ENCODE measurements at regions not wholly inside any gene's neighbourhood (a gene's known extent, or its start where the extent isn't known, plus 50 kb on each side); places are given as distances from the start of the nearest gene placed in this dataset.

DNA sequence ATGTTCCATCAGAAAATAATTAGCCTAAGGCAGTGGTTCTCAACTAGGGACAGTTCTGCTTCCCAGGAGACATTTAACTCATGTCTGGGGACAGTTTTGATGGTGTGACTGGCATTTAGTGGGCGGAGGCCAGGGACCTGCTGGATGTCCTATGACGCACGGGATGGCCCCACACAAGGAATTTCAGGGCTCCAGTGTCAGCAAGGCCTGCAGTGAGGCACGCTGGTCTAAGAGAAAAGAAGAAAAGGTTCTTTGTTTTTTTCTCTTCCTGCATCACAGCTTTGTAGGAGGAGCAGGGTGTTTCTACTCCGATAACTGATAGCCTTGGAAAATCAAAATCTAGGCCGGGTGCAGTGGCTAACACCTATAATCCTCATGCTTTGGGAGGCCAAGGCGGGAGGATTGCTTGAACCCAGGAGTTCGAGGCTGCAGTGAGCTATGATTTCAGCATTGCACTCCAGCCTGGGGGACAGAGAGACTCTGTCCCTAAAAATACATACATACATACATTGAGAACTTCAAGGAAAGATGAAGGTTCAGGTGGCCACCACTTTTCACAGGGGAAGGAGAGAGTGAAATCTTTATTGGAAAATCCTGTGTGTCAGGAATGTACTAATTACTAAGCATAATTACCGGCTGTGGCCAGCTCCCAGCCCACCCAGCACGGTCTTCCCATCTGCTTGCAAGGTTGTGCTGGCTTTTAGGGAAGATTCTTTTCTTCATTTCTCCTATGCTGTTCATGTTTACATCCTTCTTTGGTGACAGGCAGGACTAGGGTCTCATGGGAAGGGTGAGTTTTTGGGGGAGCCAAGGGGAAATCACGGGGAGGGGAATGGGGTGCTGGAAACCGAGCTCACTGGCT lies 150.4 kb downstream of the ACTR3B start (continued):
- TF ChIP-seq, protein P1, sequence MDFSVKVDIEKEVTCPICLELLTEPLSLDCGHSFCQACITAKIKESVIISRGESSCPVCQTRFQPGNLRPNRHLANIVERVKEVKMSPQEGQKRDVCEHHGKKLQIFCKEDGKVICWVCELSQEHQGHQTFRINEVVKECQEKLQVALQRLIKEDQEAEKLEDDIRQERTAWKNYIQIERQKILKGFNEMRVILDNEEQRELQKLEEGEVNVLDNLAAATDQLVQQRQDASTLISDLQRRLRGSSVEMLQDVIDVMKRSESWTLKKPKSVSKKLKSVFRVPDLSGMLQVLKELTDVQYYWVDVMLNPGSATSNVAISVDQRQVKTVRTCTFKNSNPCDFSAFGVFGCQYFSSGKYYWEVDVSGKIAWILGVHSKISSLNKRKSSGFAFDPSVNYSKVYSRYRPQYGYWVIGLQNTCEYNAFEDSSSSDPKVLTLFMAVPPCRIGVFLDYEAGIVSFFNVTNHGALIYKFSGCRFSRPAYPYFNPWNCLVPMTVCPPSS (IDR thresholded peaks at IDR 0.05): no peak
- TF ChIP-seq CREB1 (IDR thresholded peaks at IDR 0.05) (peak; percentile 60; the same call in 1 of the 2 replicates), CREB1 (CRISPR knock-in tag; IDR thresholded peaks at IDR 0.05) (peak; percentile 69; the same call in 1 of the 2 replicates), KDM5B (CRISPR knock-in tag; IDR thresholded peaks at IDR 0.05; ENCODE audit: borderline replicate concordance) (no peak), ZNF841 (CRISPR knock-in tag; IDR thresholded peaks at IDR 0.05; ENCODE audit: borderline replicate concordance) (no peak), PHF20 (CRISPR knock-in tag; IDR thresholded peaks at IDR 0.05) (no peak), NFE2L2 (IDR thresholded peaks at IDR 0.05; ENCODE audit: low read length) (no peak), ZMAT3 (CRISPR knock-in tag; conservative IDR thresholded peaks at IDR 0.05) (no peak), PCBP1 (IDR thresholded peaks at IDR 0.05; ENCODE audit: borderline replicate concordance, low read depth, low read length) (no peak), ZNF703 (CRISPR knock-in tag; IDR thresholded peaks at IDR 0.05; ENCODE audit: borderline replicate concordance) (no peak), ZNF878 (CRISPR knock-in tag; IDR thresholded peaks at IDR 0.05) (no peak), ZNF558 (CRISPR knock-in tag; IDR thresholded peaks at IDR 0.05; ENCODE audit: borderline replicate concordance) (no peak), ZC3H13 (CRISPR knock-in tag; IDR thresholded peaks at IDR 0.05) (no peak), SMAD3 (CRISPR knock-in tag; IDR thresholded peaks at IDR 0.05) (no peak)
- TF ChIP-seq, protein P2, sequence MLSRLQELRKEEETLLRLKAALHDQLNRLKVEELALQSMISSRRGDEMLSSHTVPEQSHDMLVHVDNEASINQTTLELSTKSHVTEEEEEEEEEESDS (CRISPR knock-in tag; IDR thresholded peaks at IDR 0.05; ENCODE audit: borderline replicate concordance): no peak
- TF ChIP-seq, protein P3, sequence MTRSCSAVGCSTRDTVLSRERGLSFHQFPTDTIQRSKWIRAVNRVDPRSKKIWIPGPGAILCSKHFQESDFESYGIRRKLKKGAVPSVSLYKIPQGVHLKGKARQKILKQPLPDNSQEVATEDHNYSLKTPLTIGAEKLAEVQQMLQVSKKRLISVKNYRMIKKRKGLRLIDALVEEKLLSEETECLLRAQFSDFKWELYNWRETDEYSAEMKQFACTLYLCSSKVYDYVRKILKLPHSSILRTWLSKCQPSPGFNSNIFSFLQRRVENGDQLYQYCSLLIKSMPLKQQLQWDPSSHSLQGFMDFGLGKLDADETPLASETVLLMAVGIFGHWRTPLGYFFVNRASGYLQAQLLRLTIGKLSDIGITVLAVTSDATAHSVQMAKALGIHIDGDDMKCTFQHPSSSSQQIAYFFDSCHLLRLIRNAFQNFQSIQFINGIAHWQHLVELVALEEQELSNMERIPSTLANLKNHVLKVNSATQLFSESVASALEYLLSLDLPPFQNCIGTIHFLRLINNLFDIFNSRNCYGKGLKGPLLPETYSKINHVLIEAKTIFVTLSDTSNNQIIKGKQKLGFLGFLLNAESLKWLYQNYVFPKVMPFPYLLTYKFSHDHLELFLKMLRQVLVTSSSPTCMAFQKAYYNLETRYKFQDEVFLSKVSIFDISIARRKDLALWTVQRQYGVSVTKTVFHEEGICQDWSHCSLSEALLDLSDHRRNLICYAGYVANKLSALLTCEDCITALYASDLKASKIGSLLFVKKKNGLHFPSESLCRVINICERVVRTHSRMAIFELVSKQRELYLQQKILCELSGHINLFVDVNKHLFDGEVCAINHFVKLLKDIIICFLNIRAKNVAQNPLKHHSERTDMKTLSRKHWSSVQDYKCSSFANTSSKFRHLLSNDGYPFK (CRISPR knock-in tag; IDR thresholded peaks at IDR 0.05; ENCODE audit: borderline replicate concordance): no peak
- TF ChIP-seq, protein P4, sequence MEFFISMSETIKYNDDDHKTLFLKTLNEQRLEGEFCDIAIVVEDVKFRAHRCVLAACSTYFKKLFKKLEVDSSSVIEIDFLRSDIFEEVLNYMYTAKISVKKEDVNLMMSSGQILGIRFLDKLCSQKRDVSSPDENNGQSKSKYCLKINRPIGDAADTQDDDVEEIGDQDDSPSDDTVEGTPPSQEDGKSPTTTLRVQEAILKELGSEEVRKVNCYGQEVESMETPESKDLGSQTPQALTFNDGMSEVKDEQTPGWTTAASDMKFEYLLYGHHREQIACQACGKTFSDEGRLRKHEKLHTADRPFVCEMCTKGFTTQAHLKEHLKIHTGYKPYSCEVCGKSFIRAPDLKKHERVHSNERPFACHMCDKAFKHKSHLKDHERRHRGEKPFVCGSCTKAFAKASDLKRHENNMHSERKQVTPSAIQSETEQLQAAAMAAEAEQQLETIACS (CRISPR knock-in tag; IDR thresholded peaks at IDR 0.05): no peak
- TF ChIP-seq, protein P5, sequence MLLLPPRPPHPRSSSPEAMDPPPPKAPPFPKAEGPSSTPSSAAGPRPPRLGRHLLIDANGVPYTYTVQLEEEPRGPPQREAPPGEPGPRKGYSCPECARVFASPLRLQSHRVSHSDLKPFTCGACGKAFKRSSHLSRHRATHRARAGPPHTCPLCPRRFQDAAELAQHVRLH (CRISPR knock-in tag; IDR thresholded peaks at IDR 0.05; ENCODE audit: borderline replicate concordance, low read depth): no peak
